GM19372 (cell line): ENCODE measurements at regions not wholly inside any gene's neighbourhood (a gene's known extent, or its start where the extent isn't known, plus 50 kb on each side); places are given as distances from the start of the nearest gene placed in this dataset.

Source experiments
- ATAC-seq: cut with Tn5 transposase; IDR thresholded peaks from one replicate; pipeline ENCODE4 v1.9.1; 2021; ENCODE audit warnings: mild to moderate bottlenecking, low read depth, moderate library complexity; ENCODE audit not compliant: unreplicated experiment

- ATAC-seq: peak; percentile 49
Measured at GRCh38 chr15:46732060-46732459, 985.2 kb upstream of the SEMA6D start.

DNA sequence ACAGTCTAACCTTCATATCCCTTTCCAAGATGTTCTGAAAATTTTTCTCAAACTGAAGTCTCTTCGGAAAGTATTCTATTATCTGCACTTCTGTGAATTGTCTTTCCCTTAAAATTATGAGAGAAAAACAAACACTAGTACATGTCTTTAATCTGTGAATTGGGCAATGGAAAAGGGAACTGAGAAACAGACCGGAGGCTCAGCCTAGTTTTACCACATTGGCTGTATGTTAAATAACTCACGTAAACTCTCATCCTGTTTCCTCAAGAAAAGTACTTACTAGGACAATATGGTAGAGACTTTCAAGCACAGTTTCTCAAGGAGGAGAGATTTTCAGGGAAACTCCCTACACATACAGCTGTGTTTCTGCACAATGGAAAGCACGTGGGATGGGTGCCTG, 982.2 kb upstream of the SEMA6D start:
- ATAC-seq: peak; percentile 71

DNA sequence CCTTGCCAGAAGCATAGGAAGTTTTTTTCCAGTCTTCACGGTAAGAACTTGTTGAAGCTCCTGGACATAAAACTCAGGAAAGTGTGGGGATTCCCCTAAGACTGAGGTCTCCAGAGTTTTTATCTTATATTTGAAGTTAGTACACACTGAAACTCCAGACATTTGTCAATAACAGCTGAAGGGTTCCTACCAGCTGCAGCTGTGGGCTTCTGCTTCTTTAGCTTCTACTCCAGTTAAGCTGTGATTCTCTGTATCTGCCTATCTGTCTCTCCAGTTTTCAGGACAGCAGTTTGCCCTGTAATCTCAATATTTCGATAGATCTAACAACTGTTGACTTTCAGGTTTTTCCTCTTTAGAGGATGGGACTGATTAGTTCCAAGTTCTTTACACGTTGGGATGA, 966.0 kb upstream of the SEMA6D start:
- ATAC-seq: no peak

DNA sequence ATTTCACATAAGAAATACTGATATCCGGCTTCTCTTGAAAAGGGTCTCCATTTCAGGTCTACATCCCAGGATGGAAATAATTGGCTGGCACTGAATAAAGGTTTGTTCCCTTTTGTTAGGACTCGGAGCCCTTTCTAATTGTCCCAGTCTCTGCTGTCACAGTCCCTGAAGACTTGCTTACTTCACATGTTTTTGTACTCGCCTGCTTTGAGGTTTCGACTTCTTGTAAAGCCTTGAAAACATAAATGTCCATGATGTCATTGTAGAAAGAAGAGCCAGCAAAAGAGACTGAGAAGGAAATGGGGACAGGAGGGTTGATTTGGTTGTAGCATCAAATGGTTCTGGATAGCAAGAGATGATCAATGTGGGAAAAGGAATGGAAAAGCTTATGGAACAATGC, 963.4 kb upstream of the SEMA6D start:
- no peak for ATAC-seq

GRCh38 chr15:46763091-46763490, 954.2 kb upstream of the SEMA6D start:
- no peak for ATAC-seq

- ATAC-seq: no peak
Measured at GRCh38 chr15:46764851-46765250, 952.5 kb upstream of the SEMA6D start.

- ATAC-seq: no peak
Measured at GRCh38 chr15:46766021-46766420, 951.3 kb upstream of the SEMA6D start.

DNA sequence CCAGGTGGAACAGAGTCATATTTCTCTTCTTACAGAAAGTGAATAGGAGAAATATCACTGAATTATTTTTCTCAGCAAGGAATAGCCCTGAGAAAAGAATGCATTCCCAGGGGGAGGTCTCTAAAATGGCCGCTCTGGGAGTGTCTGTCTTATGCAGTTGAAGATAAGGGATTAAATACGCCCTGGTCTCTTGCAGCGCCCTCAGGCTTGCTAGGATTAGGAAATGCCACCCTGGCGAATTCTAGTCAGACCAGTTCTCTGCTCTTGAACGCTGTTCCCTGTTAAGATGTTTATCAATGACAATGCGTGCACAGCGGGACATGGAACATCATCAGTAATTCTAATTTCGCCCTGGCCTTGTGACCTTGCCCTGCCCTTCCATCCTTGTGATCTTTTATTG, 949.0 kb upstream of the SEMA6D start:
- no peak for ATAC-seq

DNA sequence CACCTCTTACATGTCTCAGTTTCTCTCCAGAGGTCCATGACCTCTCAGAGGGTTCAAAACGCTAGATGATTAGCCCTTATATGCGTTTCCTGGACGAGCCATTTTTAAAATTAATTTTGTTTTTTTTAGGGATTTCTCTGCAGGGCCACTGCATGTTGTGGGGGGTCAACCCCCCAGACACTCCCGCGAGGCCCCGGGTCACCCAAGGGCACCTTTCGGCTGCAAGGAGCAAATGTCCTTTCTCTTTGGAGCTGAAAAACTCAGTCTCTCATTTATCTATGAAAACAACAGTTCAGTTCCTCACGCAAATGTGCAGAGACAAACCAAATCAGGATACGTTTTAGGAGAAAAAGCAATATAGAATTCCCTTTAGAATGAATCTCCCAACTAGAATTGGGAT, 944.3 kb upstream of the SEMA6D start:
- ATAC-seq: no peak

GRCh38 chr15:46778876-46779275, 938.4 kb upstream of the SEMA6D start:
- ATAC-seq: no peak

GRCh38 chr15:46786590-46787285, 930.6 kb upstream of the SEMA6D start:
- ATAC-seq: no peak

GRCh38 chr15:46795685-46796084, 921.6 kb upstream of the SEMA6D start:
- ATAC-seq: no peak

- ATAC-seq: no peak
Measured at GRCh38 chr15:46808834-46809233, 908.5 kb upstream of the SEMA6D start.

DNA sequence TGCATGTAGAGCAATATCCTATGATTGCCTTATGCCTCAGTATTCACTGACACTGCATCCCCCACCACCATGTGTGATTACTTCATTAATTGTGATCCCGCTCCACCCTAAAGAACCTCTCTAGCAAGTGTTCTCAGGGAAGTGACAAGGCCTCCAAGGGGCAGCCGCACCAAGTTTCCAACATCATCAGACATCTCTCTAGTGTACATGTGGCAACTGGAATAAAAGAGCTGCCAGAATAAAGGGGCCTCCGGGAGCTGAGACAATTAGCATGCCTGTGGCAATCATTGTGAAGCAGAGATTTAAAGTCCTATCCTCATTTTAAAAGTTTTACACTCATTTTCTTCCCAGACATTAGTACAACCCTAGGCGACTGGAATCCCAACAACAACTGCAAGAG, 902.1 kb upstream of the SEMA6D start:
- no peak for ATAC-seq

DNA sequence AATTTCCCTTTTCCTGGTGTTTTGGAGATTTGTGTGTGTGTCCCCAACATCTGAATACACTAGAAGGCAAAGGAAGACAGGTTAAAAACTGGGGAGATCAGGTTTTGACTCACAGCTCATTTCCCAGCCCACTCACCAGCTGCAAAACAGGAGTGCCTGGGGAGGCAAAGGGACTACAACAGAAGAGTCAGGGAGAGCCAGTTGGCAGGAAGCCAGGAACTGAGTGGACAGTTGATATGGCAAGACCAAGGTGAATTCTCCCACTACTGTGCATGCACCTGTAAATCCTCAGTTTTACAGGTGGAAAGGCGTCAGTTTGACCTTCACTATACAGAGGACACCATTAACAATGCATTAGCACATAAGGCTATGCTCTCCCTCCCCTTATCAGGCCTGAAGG, 901.5 kb upstream of the SEMA6D start:
- no peak for ATAC-seq

GRCh38 chr15:46848704-46849103, 868.6 kb upstream of the SEMA6D start:
- ATAC-seq: no peak

- ATAC-seq: no peak
Measured at GRCh38 chr15:46853600-46853999, 863.7 kb upstream of the SEMA6D start.

- ATAC-seq: no peak
Measured at GRCh38 chr15:46854564-46854963, 862.7 kb upstream of the SEMA6D start.

GRCh38 chr15:46855388-46855787, 861.9 kb upstream of the SEMA6D start:
- no peak for ATAC-seq

DNA sequence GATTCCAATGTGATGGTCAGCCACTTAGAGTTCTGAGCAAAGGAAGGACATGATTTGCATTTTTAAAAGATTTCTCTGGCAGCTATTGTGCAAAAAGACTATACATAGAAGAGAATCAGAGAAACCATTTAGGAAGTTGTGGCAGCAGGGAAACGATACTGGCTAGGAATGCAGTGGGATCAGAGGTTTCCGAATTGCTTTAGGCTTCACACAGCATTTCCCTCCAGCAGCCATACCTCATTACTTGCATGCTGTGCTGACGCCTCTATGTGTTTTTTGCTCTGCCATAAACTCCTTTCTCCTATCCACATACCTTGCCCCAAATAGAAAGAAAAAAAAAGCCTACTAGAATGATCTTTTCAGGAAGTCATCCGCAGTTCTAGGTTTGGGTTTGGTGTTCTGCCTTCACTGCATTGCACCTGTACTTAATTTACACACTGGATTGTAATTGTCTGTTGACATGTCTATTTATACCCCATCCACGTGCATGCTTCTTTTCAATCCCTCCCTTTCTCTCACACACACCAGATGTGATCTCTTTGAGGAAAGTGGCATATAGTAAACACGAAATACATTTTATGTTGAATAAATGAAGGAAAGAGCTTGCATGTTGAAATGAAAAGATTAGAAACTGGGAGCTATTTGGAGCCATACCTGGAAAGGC, 860.3 kb upstream of the SEMA6D start:
- ATAC-seq: no peak

- no peak for ATAC-seq
Measured at GRCh38 chr15:46858150-46858549, 859.2 kb upstream of the SEMA6D start.

DNA sequence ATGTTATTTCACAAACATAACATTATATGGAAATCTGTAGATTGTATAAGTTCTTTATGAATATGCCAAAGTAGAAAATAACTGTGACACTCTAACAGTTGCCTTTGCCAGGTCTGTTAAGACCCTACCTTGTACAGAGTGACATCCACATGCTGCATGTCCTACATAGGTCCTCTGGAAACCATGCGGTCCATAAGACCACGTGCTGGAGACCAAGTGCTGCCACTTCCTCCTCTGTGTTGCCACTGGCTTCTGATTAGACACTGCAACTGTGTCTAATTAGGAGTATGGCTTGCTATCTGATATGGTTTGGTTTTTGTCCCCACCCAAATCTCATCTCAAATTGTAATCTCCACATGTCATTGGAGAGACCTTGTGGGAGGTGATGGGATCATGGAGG, 855.5 kb upstream of the SEMA6D start:
- no peak for ATAC-seq
